Skeletal muscle satellite cell (primary cell): ENCODE measurements at regions not wholly inside any gene's neighbourhood (a gene's known extent, or its start where the extent isn't known, plus 50 kb on each side); places are given as distances from the start of the nearest gene placed in this dataset.
"Not testable (repeated sequence)": the region's sequence is repeated elsewhere in the genome, so short reads cannot be mapped to it uniquely, and the experiment has no call there.

ENCODE experiments used
- H3K27me3 ChIP-seq: 2 replicates; pipeline ENCODE4 v1.7.0; 2013; ENCODE audit warnings: low read length; ENCODE audit not compliant: control insufficient read depth, insufficient read depth
- H3K36me3 ChIP-seq: 2 replicates; pipeline ENCODE4 v1.7.0; 2013; ENCODE audit warnings: mild to moderate bottlenecking, control low read depth, low read length; ENCODE audit not compliant: insufficient read depth
- H3K4me1 ChIP-seq: 2 replicates; pipeline ENCODE4 v1.7.0; 2013; ENCODE audit warnings: low read length; ENCODE audit not compliant: control insufficient read depth, insufficient read depth
- H3K4me2 ChIP-seq: 2 replicates; pipeline ENCODE4 v1.7.0; 2013; ENCODE audit warnings: mild to moderate bottlenecking, low read length
- H3K4me3 ChIP-seq: 2 replicates; pipeline ENCODE4 v1.7.0; 2013; ENCODE audit warnings: low read length
- H3K9ac ChIP-seq: 2 replicates; pipeline ENCODE4 v1.7.0; 2013; ENCODE audit warnings: mild to moderate bottlenecking, low read depth, low read length, moderate library complexity
- H3K9me3 ChIP-seq: replicated peaks from 2 replicates; pipeline ENCODE4 v1.7.0; 2013; ENCODE audit warnings: mild to moderate bottlenecking, control low read depth, low read length

DNA sequence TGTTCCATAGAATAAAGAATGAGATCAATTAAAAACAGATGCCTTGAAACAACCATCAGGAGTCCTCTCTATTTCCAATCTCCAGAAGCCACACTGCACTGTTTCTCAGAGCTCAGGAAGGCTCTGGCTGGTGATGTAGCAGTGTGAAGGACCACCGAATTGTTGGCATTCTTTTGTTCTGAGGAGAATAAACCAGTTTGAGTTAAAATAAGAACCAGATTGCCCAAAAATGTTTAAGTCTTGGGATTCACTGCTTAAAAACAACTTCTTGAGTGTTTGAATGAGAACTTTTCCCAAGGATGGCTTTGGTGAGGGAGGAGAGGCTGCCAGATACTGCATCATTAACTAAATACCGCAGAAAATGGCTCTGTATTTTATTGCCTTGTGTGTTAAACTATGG, 341.2 kb downstream of the C12orf75 start:
- Histone ChIP-seq H3K4me3 (no peak overlapping the region), H3K36me3 (no peaks in the 10 kb centered on the region), H3K4me2 (no peak overlapping the region), H3K9me3 (no peaks in the 10 kb centered on the region), H3K4me1 (no peaks in the 10 kb centered on the region), H3K27me3 (no peaks in the 10 kb centered on the region), H3K9ac (no peak overlapping the region)

DNA sequence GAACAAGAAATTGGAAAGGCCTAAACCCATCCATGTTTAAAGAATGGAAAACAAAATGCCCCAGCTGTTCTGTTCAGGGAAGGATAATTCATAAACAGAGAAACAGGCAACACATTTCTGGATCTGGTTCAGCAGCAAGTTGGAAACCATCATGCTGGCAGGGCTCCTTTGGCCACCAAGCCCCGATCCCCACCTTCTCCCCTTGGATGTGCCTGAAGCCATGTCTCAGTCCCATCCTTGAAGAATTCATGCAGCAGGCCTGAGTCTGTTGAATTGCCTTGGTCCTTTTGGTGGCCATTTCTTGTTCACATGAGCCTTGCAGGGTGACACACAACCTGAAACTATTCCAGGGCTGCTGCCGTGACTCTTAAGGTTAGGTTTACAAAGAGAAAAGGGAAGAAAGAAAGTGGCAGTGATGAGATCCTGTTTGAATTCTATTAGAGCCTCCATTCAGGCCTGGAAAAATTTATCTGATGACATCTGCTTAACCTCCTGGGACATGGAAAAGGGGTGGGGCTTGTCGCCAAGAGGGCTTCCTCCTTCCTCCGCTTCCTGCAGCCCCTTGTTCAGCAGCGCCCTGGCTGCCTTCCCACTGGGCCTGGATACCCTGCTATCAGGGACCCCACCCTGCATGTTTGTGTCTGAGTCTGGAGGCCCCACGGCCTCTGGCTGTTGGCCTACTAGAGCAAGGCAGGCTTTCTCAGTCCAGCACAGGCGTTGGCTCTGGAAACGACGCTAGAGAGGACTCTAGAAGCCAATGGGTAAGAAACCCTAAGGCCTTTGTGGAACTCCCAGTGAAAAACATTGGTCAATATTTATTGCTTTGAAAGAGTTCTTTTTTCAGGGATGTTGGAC, 341.9 kb downstream of the C12orf75 start:
- Histone ChIP-seq H3K9me3 (no peaks in the 10 kb centered on the region), H3K4me1 (no peaks in the 10 kb centered on the region), H3K4me3 (no peak overlapping the region), H3K36me3 (no peaks in the 10 kb centered on the region), H3K4me2 (no peak overlapping the region), H3K27me3 (no peaks in the 10 kb centered on the region), H3K9ac (no peak overlapping the region)

DNA sequence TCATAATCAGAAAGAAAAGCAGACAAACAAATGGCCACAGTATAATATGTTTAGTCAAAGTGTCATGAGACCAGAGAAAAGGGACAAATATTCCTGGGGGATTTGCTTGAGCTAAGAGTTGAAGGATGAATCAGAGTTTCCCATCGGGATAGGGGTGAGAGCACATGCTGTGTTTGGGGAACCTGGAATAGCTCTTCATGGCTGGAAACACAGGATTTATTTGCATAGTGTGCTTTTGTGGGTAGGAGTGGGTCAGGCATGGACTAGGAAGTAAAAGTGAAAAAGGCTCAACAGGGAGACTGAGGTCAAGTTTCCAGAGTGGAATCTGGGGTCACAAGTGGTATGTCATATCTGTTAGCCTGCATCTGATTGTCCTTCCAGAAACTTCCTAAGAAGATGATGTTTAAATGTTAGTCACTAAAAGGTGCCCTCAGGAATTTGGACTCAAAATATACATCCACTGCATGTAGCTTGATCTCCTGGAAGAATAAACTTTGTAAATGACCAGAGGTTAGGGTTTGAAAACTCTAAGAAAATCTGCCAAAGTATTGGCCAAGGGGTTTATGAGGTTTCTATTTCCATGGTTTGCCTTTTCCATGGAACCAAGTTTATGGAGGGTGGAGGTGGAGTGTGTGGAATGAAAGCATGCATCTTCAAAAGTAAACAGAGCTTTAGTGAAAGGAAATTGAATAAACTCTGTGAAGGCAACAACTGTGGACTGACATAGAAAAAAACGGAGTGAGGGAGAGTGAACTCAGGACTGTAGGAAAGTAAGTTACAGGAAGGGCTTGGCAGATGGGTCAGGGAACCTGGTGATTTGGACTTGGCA, 344.6 kb downstream of the C12orf75 start:
- Histone ChIP-seq H3K4me2 (no peak overlapping the region), H3K4me1 (no peaks in the 10 kb centered on the region), H3K9ac (no peak overlapping the region), H3K27me3 (no peaks in the 10 kb centered on the region), H3K36me3 (no peaks in the 10 kb centered on the region), H3K4me3 (no peak overlapping the region), H3K9me3 (no peaks in the 10 kb centered on the region)

DNA sequence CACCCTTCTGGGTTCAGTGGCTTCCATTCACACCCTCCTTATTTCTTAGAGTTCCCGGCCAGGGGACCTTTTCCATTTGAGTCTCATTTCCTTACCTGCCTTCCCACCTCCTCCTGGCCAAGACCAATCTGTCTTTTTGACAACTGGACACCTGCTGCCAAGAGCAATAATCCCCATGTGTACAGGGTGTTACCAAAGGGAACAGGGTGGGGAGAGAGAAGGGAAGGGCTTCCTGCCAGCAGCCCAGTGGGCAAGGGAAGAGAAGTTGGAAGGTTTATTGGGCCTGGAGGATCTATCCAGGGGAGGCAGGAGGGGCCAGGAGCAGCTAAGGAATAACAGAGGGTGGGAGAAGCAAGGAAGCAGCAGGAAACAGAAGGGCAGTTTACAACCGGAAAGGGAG, 346.2 kb downstream of the C12orf75 start:
- H3K4me1 ChIP-seq, result no peaks in the 10 kb centered on the region
- H3K27me3 ChIP-seq, result no peaks in the 10 kb centered on the region
- no peak overlapping the region for H3K4me2 ChIP-seq
- H3K4me3 ChIP-seq, result no peak overlapping the region
- no peaks in the 10 kb centered on the region for H3K36me3 ChIP-seq
- no peak overlapping the region for H3K9ac ChIP-seq
- no peaks in the 10 kb centered on the region for H3K9me3 ChIP-seq

DNA sequence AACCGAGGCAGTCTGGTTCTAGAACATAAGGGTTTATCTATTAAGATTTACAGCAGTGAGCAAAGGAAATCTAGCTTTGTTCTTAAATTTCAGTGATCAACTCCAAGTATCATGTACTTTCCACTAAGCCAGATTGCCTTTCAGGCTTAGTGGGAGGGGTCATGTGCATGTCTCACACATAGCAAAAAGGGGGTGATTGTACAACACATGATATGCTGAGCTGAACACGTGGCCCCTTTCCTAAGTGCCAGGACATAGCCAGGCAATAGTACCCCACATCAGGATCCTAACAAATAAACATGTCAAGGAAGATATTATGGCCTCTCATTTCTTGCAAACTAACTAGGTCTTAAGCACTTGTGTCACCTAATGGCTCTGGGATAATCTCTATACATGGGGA, 347.2 kb downstream of the C12orf75 start:
- Histone ChIP-seq H3K4me3 (no peak overlapping the region), H3K4me2 (no peak overlapping the region), H3K9me3 (no peaks in the 10 kb centered on the region), H3K27me3 (no peaks in the 10 kb centered on the region), H3K4me1 (no peaks in the 10 kb centered on the region), H3K9ac (no peak overlapping the region), H3K36me3 (no peaks in the 10 kb centered on the region)

DNA sequence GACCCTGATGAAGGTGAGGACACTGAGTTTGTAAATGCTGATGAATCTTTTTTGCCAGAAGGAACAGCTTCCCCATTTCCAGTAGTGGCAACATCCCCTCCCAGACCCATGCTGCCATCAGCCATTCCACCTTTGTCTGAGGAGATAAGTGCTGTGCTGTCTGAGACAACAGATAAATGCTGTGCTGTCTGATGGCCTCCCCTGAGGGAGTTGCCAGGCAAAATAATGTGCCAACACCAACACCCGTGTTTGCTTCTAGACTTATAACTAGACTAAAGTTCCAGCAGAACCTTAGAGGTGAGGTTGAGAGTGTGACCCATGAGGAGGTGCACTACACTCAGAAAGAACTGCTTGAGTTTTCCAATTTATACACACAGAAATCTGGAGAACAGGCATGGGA, 349.5 kb downstream of the C12orf75 start:
- Histone ChIP-seq H3K36me3 (no peaks in the 10 kb centered on the region), H3K9ac (no peak overlapping the region), H3K27me3 (no peaks in the 10 kb centered on the region), H3K4me2 (no peak overlapping the region), H3K4me1 (no peaks in the 10 kb centered on the region), H3K9me3 (no peaks in the 10 kb centered on the region), H3K4me3 (no peak overlapping the region)

DNA sequence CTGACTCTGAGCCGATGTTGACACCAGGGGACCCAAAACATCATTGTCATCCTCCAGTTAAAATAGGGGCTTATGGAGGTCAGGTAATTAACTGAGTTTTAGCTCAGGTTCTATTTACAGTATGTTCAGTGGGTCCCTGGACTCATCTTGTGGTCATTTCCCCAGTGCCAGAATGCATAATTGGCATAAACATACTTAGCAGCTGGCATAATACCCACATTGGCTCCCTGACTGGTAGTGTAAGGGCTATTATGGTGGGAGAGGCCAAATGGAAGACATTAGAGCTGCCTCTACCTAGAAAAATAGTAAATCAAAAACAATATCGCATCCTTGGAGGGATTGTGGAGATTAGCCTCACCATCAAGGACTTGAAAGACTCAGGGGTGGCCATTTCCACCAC, 350.9 kb downstream of the C12orf75 start:
- Histone ChIP-seq H3K4me2 (no peak overlapping the region), H3K27me3 (no peaks in the 10 kb centered on the region), H3K4me3 (no peak overlapping the region), H3K4me1 (no peaks in the 10 kb centered on the region), H3K9me3 (no peaks in the 10 kb centered on the region), H3K36me3 (no peaks in the 10 kb centered on the region), H3K9ac (no peak overlapping the region)

DNA sequence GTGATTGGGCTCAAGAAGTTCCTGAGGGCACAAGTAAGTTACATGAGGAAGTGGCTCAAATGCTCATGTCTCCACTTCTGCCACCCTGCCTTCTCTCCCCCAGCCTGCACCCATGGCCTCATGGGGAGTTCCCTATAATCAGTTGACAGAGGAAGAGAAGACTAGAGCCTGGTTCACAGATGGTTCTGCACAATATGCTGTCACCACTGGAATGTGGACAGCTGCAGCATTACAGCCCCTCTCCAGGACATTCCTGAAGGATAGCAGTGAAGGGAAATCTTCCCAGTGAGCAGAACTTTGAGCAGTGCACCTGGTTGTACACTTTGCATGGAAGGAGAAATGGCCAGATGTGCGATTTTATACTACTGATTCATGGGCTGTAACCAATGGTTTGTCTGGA, 352.3 kb downstream of the C12orf75 start:
- H3K9me3 ChIP-seq, H3K4me2 ChIP-seq, H3K27me3 ChIP-seq, H3K9ac ChIP-seq, H3K4me3 ChIP-seq, H3K36me3 ChIP-seq, H3K4me1 ChIP-seq: not testable (repeated sequence)

DNA sequence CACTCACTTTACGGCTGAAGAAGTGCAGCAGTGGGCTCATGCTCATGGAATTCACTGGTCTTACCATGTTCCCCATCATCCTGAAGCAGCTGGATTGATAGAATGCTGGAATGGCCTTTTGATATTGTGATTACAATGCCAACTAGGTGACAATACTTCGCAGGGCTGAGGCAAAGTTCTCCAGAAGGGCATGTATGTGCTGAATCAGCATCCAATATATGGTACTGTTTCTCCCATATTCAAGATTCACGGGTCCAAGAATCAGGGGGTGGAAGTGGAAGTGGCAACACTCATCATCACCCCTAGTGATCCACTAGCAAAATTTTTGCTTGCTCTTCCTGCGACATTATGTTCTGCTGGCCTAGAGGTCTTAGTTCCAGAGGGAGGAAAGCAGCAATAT, 353.3 kb downstream of the C12orf75 start:
- not testable (repeated sequence) for H3K36me3 ChIP-seq, H3K4me1 ChIP-seq, H3K4me3 ChIP-seq, H3K9me3 ChIP-seq, H3K27me3 ChIP-seq, H3K4me2 ChIP-seq, H3K9ac ChIP-seq

DNA sequence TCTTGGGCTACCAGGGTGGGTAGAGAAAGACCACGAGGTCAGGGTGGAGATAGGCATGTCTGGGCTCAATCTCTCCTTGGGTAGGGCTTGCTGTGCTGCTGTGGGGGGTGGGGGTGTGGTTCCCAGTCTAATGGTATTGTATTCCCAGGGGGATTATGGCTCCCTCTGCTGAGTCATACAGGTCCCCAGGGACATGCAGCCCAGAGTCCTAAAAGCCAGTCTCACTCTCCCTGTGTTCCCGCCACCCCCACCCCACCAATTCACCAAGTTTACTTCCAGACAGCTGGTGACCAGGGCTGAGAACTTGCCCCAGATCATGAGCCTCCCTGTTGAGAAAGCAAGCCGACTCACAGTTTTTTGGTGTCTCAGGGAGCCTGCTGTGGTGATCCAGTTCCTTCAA, 367.6 kb downstream of the C12orf75 start:
- peaks cover under 1% of the 10 kb centered on the region for H3K27me3 ChIP-seq
- no peaks in the 10 kb centered on the region for H3K9me3 ChIP-seq
- no peaks in the 10 kb centered on the region for H3K4me1 ChIP-seq

DNA sequence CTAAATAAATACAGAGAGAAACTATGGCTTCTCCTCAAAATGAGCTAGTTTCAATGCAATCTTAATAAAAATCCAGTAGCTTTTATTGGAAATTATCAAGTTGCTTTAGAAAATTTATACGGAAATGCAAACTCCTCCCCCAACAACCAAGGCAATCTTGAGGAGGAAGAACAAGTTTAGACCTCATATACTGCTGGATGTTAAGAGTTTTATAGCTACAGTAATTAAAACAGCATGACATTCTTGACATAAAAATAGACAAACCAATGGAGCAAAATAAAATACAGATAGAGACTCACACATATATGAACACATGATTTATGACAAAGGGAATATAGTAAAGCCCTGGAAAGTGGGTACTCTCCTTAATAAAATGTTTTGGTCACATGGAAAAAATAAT, 368.7 kb downstream of the C12orf75 start:
- no peaks in the 10 kb centered on the region for H3K4me1 ChIP-seq
- no peaks in the 10 kb centered on the region for H3K36me3 ChIP-seq
- no peak overlapping the region for H3K4me2 ChIP-seq
- no peaks in the 10 kb centered on the region for H3K9me3 ChIP-seq
- no peak overlapping the region for H3K9ac ChIP-seq
- no peak overlapping the region for H3K4me3 ChIP-seq
- H3K27me3 ChIP-seq, result peaks cover 7% of the 10 kb centered on the region

More for the DNA sequence above, 367.6 kb downstream of the C12orf75 start:
- no peak overlapping the region for H3K4me3 ChIP-seq
- H3K36me3 ChIP-seq, result no peaks in the 10 kb centered on the region
- no peak overlapping the region for H3K9ac ChIP-seq
- H3K4me2 ChIP-seq, result no peak overlapping the region
